Stimulated activated CD8-positive, alpha-beta memory T cell treated with anti-CD3 and anti-CD28 coated beads, Interleukin-15, amount 100 ng/mL, for 48 hours (primary cell): ENCODE measurements at regions not wholly inside any gene's neighbourhood (a gene's known extent, or its start where the extent isn't known, plus 50 kb on each side); places are given as distances from the start of the nearest gene placed in this dataset.
"Not testable (repeated sequence)": the region's sequence is repeated elsewhere in the genome, so short reads cannot be mapped to it uniquely, and the experiment has no call there.

Source experiments
- DNase-seq, 2 donors: peaks; one replicate each; pipeline ENCODE4 v3.0.0-alpha.2; 2020; ENCODE audit warnings: low read depth in 2 of 2

GRCh38 chr2:160726046-160726445 is 232.4 kb upstream of the RBMS1 start:
- no peak for DNase-seq

- no peak for DNase-seq
Observed at GRCh38 chr2:160730296-160730995, 236.8 kb upstream of the RBMS1 start.

- no peak for DNase-seq
Observed at GRCh38 chr2:160731415-160731814, 237.8 kb upstream of the RBMS1 start.

- DNase-seq = no peak
Observed at GRCh38 chr2:160731856-160732255, 238.2 kb upstream of the RBMS1 start.

- DNase-seq = no peak
Observed at GRCh38 chr2:160735696-160736095, 242.1 kb upstream of the RBMS1 start.

- no peak for DNase-seq
Observed at GRCh38 chr2:160736148-160737028, 242.8 kb upstream of the RBMS1 start.

GRCh38 chr2:160737247-160737646 is 243.6 kb upstream of the RBMS1 start:
- DNase-seq = no peak

GRCh38 chr2:160741271-160741670 is 247.7 kb upstream of the RBMS1 start:
- no peak for DNase-seq

GRCh38 chr2:160741815-160742214 is 248.2 kb upstream of the RBMS1 start:
- no peak for DNase-seq

- DNase-seq = no peak
Observed at GRCh38 chr2:160742667-160743066, 249.1 kb upstream of the RBMS1 start.

- DNase-seq = no peak
Observed at GRCh38 chr2:160747501-160748170, 254.0 kb upstream of the RBMS1 start.

- no peak for DNase-seq
Observed at GRCh38 chr2:160751021-160751420, 257.4 kb upstream of the RBMS1 start.

- no peak for DNase-seq
Observed at GRCh38 chr2:160752475-160753330, 259.1 kb upstream of the RBMS1 start.

GRCh38 chr2:160753331-160753654 is 259.7 kb upstream of the RBMS1 start:
- no peak for DNase-seq

GRCh38 chr2:160753960-160754359 is 260.4 kb upstream of the RBMS1 start:
- no peak for DNase-seq

- no peak for DNase-seq
Observed at GRCh38 chr2:160756481-160756880, 262.9 kb upstream of the RBMS1 start.

- not testable (repeated sequence) for DNase-seq
Observed at GRCh38 chr2:160762493-160763128, 269.0 kb upstream of the RBMS1 start.

- DNase-seq = no peak
Observed at GRCh38 chr2:160783474-160783873, 289.9 kb upstream of the RBMS1 start.

GRCh38 chr2:160784034-160784433 is 290.4 kb upstream of the RBMS1 start:
- DNase-seq = no peak

GRCh38 chr2:160790738-160791137 is 297.1 kb upstream of the RBMS1 start:
- no peak for DNase-seq

- no peak for DNase-seq
Observed at GRCh38 chr2:160791884-160792283, 298.3 kb upstream of the RBMS1 start.
